GM21528 (cell line): ENCODE measurements at regions not wholly inside any gene's neighbourhood (a gene's known extent, or its start where the extent isn't known, plus 50 kb on each side); places are given as distances from the start of the nearest gene placed in this dataset.

Source experiments
- ATAC-seq: cut with Tn5 transposase; IDR thresholded peaks from one replicate; pipeline ENCODE4 v1.9.1; 2021; ENCODE audit warnings: mild to moderate bottlenecking, moderate library complexity; ENCODE audit not compliant: unreplicated experiment, low FRiP score

DNA sequence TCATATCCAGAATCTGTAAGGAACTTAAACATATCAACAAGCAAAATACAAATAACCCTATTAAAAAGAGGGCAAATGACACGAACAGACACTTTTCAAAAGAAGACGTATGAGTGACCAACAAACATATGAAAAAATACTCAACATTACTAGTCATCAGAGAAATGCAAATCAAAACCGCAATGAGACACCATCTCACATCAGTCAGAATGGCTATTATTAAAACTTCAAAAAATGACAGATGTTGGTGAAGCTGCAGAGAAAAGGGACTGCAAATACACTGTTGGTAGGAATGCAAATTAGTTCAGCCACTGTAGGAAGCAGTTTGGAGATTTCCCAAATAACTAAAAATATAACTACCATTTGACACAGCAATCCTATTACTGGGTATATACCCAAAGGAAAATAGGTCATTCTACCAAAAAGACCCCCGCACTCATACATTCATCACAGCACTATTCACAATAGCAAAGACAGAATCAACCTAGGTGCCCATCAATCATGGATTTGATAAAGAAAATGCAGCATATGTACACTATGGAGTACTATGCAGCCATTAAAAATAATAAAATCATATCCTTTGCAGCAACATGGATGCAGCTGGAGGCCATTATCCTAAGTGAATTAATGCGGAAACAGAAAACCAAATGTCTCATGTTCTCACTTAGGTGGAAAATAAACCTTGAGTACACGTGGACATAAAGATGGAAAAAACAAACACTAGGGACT lies 230.1 kb upstream of the RAB4A start:
- ATAC-seq, result no peak

DNA sequence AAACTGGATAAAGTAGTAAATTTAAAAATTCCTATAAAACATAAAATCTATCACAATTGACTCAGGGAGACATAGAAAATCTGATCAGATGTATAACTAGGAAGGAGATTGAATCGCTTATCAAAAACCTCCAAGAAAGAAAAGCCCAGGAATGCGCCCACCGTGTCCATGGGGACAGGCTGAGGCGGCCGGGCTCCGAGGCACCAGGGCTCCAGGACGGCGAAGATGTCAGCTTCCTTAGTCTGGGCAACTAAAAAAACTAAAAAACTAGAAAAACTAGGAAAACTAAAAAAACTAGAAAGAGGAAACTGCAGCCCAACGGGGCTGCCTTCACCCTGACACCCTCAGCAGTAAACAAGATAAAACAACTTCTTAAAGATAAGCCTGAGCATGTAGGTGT lies 229.0 kb upstream of the RAB4A start:
- ATAC-seq, result no peak

DNA sequence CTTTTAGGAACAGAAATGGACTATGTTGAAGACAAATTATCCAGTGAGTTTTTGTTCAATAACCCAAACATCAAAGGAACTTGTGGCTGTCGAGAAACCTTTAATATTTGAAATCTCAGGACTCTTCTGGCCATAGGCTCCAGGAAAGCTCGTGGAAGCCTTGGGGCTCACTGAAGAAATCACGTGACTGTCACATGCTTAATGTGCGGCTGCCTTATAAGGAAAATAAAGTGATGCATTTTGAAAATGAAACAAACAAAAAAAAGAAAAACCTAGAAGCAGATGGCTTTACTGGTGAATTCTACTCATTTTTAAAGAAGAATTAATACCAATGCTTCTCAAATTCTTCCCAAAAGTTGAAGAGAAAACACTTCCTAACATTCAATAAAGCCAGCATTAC lies 228.4 kb upstream of the RAB4A start:
- ATAC-seq, result no peak

DNA sequence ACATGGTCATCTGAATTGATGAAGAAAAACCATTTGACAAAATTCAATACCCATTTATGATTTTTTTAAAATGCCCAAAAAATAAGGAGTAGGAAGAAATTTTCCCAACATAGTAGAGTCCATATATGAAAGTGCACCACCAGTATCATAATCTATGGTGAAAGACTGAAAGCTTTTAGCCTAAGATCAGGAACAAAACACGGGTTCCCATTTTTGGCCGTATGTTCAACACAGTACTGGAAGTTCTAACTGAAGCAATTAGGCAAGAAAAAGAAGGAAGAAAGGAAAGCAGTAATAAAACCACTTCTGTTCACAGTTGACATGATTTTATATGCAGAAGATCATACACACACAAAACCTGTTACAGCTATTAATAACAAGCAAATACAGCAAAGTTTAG lies 227.8 kb upstream of the RAB4A start:
- ATAC-seq, result no peak

DNA sequence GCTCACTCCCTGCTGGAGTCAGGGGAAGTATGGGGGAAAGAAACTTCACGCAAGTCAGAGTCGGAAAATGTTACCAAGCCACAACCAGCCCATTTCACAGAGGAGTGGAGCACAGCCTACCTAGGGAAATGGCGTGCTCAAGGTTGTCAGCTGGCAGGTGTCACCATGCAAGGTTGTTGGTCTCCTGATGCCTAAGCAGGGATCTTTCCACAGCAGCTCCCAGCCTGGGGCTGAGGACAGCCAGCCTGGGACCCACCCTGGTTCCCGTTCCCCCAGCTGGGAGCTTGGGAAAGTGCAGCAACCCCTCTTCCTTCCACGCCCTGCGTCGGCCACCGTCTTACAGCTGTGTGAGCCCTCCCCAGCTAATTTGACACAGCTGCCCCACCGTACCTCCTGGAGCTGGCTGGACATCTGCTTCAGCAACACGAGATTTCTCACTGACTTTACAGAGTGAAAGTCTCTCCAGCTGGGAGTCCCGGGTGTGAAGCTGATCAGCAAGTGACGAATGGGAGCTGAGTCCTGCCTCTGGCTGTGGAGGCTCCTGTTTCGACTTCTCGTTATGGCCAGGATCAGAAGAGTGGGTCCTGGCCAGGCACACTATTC lies 224.6 kb upstream of the RAB4A start:
- ATAC-seq, result no peak

DNA sequence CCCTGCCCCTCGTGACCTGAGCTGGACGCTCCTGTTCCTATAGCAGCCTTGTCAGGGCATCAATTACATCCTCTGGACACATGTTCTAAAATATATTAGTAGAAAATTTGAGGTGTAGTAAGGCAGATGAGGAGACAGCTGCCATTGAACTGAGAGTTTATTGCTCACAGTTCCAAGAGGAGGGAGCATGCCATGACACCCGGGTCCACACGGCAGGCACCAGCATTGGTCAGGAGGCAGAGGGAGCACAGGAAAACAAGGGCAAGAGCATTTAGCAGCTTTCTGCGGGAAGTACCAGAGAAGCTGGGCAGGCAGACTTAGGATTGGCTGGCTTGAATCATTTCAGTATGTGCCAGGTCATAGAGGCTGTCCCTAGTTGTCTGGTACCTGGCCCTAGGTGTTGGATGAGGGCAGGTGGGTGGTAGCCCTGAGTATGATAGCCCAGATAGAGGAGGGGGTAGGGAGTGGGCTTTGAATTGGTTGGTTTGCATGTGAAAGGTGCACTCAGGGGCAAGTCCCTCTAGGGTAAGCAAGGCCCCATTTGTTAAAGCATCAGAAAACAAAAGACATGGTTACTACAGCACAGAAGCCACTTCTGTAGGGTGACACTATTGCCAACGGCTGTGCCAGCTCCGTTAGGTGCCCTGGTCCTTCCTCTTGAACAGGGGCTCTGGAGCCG lies 223.6 kb upstream of the RAB4A start:
- ATAC-seq, result no peak

DNA sequence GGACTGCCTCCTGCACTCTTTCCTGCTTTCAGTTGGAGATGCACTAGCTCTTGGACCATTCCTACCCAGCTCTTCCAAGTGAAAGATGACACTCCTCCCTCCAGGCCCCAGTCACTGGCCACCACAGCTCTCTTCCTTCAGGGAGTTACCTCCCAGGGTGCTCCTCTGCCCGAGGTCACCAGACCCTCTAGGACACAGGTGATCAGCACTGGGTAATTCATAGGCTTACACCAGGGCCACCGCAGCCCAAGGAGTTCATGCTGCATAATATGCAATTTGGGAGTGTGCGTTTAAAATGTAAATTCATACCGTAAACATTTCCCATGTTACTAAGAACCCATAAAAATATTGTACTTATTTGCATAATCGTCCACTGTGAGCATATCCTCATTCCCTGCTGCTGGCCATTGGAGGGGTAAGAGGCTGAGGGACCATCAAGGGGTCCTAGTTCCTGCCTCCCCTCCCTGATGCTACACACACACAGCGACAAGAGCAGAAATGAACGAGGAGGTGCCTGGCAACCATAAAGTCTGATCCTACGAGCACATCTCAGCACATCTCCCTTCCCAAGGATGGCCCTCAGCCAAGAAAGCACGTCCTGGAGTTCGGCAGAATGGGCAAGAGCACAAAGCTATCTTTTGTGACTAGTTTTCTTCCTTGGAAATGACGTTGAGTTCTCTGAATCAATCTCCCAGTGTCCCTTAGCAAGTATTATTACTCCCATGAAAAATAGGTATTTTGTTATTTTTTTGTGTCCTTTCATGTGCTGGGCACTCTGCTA lies 222.9 kb upstream of the RAB4A start:
- no peak for ATAC-seq

DNA sequence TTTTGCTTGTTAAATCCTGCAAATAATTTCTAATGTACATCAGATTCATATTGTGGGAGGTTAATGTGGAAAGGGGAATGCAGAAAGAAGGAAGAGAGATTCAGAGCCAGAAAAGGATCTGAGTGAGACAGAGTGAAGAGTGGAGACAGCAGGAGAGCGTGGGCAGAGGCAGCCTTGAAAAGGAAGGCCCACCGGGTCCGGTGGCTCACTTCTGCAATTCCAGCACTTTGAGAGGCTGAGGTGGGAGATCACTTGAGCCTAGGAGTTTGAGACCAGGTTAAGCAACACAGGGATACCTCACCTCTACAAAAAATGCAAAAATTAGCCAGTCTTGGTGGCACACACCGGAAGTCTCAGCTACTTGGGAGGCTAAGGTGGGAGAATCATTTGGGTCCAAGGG lies 222.0 kb upstream of the RAB4A start:
- no peak for ATAC-seq

DNA sequence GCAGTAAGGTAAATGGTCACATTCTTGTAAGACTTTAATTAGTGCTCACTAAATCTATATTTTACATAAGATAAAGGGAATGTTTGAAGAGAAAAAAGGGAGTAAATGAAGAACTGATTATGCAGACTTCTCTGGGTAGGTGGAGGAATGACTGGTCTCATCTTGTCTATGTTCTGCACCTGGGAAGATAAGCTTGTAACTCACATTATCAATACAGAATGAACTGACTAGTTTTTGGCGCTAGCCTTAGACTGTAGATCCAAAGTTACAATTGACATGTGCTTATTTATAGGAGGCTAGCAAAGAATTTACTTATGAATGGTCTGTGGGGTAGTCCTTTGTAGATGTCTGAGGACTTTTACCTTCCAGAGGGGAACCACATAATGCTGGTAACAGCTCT lies 214.9 kb upstream of the RAB4A start:
- no peak for ATAC-seq

DNA sequence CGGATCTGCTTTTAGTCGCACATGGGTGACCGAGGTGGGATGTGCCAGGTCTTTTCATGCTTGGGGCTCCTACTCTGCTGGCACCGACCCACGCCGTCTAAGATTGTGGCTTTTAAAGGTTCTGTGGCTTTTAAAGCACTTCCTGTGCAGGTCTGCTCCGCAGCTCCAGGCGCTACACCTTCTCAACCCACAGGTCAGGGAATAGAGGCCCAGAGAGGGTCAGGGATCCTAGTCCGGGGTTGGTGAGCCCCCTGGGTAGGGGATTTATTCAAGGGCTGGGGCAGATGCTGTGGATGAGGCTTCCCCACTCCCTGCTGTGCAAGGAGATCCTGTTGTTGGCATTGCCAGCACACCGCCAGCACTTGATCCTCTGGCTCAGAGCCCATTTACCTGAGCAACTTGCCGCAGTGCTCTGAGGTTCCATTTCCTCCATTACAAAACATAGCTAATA lies 212.8 kb upstream of the RAB4A start:
- no peak for ATAC-seq

DNA sequence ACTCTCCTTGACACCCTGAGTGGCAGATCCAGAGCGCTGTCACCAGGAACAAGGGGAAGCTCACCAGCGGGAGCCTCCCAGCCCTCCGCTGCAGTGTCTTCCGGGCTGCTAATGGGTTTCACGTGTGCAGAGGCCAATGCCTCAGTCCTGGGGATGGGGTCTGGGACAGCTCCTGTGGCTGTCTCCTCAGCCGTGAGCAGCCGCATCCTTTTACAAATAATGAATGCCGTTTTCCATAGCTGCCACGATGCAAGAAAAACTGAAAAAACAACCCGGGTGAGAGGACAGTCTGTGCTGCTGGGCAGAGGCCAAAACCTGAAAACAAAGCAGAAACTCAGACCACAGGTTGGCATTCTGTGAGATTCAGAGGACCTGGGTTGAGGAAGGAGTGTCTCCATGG lies 212.2 kb upstream of the RAB4A start:
- no peak for ATAC-seq

DNA sequence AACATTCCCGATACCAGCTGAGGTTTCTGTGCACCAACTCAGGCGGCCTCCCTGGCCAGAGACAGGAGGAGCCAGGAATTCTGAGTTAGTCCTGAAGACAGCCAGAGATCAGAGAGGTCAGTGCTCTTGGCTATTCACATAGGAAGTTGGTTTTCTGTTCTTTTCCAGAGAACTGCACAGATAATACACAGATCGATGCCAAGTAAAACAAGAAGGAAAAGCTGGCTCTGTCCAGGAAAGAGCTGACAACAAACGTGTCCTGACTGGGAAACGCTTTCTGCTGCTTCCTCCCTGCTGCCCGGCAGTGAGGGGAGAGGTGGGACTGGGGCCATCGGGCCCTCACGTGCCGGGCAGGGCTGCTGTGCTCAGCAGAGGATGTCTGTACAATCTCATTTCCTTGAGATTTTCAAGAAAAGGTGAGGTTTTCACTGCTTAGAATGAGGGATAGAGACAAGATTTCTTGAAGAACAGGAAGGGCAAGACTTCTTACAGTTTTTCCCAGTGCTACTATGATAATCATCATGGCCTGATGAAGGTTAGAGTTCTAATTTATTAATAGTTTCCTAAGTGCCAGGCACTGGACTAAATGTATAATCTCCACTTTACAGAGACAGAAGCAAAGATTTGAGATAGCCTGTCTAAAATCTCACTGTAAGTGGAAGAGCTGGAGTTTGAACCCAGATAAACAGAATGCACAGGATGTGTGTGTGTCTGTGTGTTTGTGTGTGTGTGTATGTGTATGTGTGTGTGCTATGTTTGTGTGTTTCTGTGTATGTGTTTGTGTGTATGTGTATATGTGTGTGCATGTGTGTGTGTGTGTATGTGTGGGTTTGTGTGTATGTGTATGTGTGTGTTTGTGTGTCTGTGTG lies 211.0 kb upstream of the RAB4A start:
- no peak for ATAC-seq

DNA sequence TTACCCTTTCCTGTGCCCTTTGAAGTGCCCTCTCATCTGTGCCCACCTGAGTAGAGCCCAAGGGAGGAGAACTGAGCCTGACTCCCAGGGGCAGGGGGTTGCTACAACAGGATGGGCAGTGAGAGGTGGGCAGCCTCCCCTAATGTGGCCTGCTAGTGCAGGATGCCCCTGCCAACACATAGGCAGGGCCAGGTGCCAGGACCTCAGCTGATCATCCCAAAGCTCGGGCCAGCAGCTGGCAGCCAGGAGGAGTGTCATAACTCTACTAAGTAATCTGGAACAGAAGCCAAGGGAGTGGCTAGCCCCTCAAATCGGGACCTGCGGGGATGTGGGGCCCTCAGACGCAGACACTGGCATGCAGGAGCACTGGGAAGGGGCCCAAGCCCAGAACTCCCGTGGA lies 208.8 kb upstream of the RAB4A start:
- no peak for ATAC-seq

DNA sequence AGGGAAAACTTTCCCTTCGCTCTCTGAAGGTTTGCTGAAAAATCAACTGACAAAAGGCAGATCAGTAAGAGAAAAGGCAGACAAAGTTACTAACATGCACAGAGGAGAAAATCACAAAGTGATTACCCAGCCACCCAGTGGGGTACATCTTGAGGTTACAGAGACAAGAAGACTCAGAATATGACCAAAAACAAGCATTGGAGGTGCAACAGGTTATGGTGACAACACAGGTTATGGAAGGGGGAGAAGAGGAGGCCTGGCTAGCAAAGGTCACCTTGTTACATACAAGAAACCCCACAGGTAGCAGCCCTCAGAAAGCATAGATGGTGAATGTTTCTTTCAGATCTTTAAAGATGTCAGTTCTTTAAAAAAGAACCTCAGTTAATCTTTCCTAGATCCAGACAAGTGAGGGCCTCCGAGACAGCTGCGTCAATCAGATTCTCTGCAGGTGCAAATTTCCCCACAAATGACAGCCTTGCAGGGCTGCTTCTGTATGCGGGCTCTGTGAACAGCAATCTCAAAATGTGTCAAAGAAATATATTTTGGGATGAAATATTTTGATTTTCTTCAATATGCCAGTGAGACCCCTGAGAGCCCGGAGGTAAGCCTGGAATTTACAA lies 207.6 kb upstream of the RAB4A start:
- no peak for ATAC-seq

DNA sequence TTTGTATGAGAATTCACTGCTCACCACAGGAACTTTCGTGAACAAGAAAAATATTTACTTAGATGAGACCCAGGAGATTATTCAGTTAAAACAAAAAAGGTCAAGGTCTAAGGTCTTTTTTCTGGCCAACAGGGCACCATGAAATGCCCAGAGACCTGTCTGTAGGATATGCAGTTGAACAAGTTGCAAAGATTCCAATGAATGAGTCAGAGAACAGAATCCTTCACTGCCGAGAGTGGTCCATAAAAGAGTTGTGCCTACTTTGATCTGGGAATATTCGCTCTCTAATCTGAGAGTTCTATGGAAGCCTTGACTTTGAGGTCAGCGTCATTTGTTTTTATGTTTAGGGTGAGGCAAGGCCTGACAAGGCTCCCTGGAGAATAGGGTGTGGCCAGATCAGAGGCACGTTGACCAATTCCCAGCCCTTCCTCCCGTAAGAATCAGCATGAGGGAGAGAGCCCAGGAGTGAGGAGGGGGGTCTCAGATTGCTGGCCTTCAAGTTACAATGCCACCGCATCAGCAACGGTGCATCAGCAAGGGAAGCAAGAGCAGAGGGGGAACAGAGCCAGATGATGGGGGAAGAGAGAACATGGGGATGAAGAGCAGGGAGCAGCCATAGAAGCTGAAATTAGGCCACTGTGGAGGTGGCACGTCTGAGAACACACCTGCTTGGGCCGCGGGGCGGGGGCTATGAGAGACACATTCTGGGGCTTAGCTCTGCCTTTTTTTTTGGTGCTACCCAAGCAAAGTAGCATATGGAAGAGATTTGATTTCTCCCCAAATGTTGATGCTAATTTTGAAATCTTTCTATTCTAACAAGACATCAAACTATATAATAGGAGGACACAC lies 206.4 kb upstream of the RAB4A start:
- ATAC-seq, result no peak

DNA sequence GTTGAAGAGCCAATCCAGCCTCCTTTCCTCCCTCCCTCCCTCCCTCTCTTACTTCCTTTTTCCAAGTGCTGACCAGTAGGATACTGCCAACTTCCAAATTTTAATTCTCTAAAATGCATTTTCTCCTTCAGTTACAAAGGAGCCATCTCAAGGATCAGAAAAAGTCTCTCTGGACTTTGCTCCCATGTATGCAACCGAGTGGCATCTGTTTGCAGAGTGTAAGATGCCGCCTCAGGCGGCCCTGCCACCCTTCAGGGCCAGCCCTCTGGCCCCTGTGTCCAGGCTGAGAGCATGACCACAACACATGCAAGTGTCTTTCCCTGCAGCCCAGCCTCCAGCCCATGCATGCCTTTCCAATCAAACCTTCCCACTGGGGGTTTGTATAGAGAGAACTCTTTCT lies 205.3 kb upstream of the RAB4A start:
- no peak for ATAC-seq

DNA sequence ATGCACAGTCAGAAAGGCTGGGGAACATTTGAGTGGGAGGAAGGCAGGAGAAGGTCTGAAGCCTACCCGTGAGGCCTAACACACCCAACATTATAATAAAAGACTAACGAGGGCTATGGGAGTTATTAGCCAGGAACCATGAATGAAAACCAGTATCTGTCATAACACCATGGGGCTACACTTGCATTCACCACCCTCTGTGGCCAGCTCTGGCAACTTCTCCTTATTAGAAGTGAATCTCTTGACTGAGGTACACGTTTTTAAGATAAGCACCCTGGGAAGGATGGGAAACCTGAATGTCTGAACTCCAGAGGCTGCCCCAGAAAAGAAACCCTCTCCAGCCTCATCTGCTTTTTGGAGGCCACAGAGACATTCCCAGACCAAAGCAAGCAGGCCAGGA lies 204.3 kb upstream of the RAB4A start:
- ATAC-seq, result no peak

DNA sequence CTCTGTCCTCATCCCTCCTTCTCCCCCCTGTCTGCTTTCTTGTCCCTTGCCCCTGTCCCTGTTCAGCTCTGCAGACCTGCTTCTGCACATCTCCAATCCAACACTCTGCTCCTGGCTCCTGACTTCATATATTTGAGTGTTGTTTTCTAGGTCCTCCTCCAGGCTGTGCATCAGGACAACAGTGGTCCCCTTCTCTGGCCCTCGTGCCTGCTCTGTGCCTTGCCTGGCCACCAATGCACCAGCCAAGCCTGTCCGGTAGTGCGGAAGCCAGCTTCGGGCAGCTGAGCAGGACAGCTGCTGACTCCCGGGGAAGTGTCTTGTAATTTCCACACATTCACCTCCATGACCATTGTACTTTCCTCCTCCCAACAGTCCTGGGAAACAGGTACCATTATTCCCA lies 203.4 kb upstream of the RAB4A start:
- ATAC-seq, result no peak
